PFSK-1 (cell line): ENCODE measurements at regions not wholly inside any gene's neighbourhood (a gene's known extent, or its start where the extent isn't known, plus 50 kb on each side); places are given as distances from the start of the nearest gene placed in this dataset.

Experiments used
- POLR2AphosphoS5 ChIP-seq: IDR thresholded peaks from 2 replicates; pipeline ENCODE4 v1.6.1; 2012; ENCODE audit warnings: low read depth, mild to moderate bottlenecking, control low read depth, low read length, moderate library complexity
- REST ChIP-seq, 2 experiments: IDR thresholded peaks; 2 replicates each; pipeline versions ENCODE4 v1.6.1 to v1.8.0; 2011 to 2012; ENCODE audit warnings: low read depth in 2 of 2, low read length in 2 of 2, control low read depth in 1 of 2, inconsistent platforms in 1 of 2, mild to moderate bottlenecking in 1 of 2, moderate library complexity in 1 of 2; ENCODE audit not compliant: insufficient read depth in 1 of 2
- SIN3A ChIP-seq: IDR thresholded peaks from 2 replicates; pipeline ENCODE4 v1.6.1; 2012; ENCODE audit warnings: mild to moderate bottlenecking, low read length, moderate library complexity, borderline replicate concordance; ENCODE audit not compliant: insufficient read depth
- TAF1 ChIP-seq: IDR thresholded peaks from 2 replicates; pipeline ENCODE4 v1.6.1; 2012; ENCODE audit warnings: low read length, control low read depth, borderline replicate concordance; ENCODE audit not compliant: insufficient read depth

GRCh38 chr2:194674043-194674442, 983.0 kb upstream of the SLC39A10 start:
- TF ChIP-seq TAF1 (no peak), POLR2AphosphoS5 (no peak), REST (IDR thresholded peaks at IDR 0.05; ENCODE audit: insufficient read depth in 1 of 2, low read depth in 2 of 2, low read length in 2 of 2) (no peak), SIN3A (no peak)
